ENCODE measurements at regions not wholly inside any gene's neighbourhood (a gene's known extent, or its start where the extent isn't known, plus 50 kb on each side); places are given as distances from the start of the nearest gene placed in this dataset.
"Not testable (repeated sequence)": the region's sequence is repeated elsewhere in the genome, so short reads cannot be mapped to it uniquely, and the experiment has no call there.

- Mint-ChIP-seq H3K4me3 (ENCODE audit: unreplicated experiment) (no peak overlapping the region), H3K27me3 (ENCODE audit: low read depth) (no peaks in the 10 kb centered on the region), H3K27ac (ENCODE audit: unreplicated experiment) (no peak overlapping the region), H3K4me1 (ENCODE audit: low read depth) (no peaks in the 10 kb centered on the region), H3K9me3 (ENCODE audit: low read depth) (no peaks in the 10 kb centered on the region), H3K36me3 (ENCODE audit: low read depth) (no peaks in the 10 kb centered on the region)
- no peak for TF ChIP-seq CTCF (IDR thresholded peaks at IDR 0.05)
- DNase-seq (ENCODE audit: low spot score) = no peak
Measured at GRCh38 chr1:189701606-189702005, 776.1 kb downstream of the BRINP3 start.

- Mint-ChIP-seq H3K4me1 (ENCODE audit: low read depth) (peaks cover 6% of the 10 kb centered on the region), H3K9me3 (ENCODE audit: low read depth) (no peaks in the 10 kb centered on the region), H3K27ac (ENCODE audit: unreplicated experiment) (no peak overlapping the region), H3K27me3 (ENCODE audit: low read depth) (no peaks in the 10 kb centered on the region), H3K4me3 (ENCODE audit: unreplicated experiment) (no peak overlapping the region), H3K36me3 (ENCODE audit: low read depth) (no peaks in the 10 kb centered on the region)
- TF ChIP-seq CTCF (IDR thresholded peaks at IDR 0.05) = no peak
- no peak for DNase-seq (ENCODE audit: low spot score)
Measured at GRCh38 chr1:189706594-189706993, 771.1 kb downstream of the BRINP3 start.

GRCh38 chr1:189708674-189709073, 769.0 kb downstream of the BRINP3 start:
- Mint-ChIP-seq H3K9me3 (ENCODE audit: low read depth) (peaks cover 2% of the 10 kb centered on the region), H3K36me3 (ENCODE audit: low read depth) (no peaks in the 10 kb centered on the region), H3K4me1 (ENCODE audit: low read depth) (peaks cover 6% of the 10 kb centered on the region), H3K27ac (ENCODE audit: unreplicated experiment) (no peak overlapping the region), H3K27me3 (ENCODE audit: low read depth) (no peaks in the 10 kb centered on the region), H3K4me3 (ENCODE audit: unreplicated experiment) (no peak overlapping the region)
- DNase-seq (ENCODE audit: low spot score) = no peak
- TF ChIP-seq CTCF (IDR thresholded peaks at IDR 0.05) = peak; percentile 23

GRCh38 chr1:189718147-189718795, 759.4 kb downstream of the BRINP3 start:
- H3K27ac Mint-ChIP-seq (ENCODE audit: unreplicated experiment); H3K36me3 Mint-ChIP-seq (ENCODE audit: low read depth); H3K27me3 Mint-ChIP-seq (ENCODE audit: low read depth); DNase-seq (ENCODE audit: low spot score); H3K9me3 Mint-ChIP-seq (ENCODE audit: low read depth); H3K4me3 Mint-ChIP-seq (ENCODE audit: unreplicated experiment); H3K4me1 Mint-ChIP-seq (ENCODE audit: low read depth): not testable (repeated sequence)

- H3K4me1 Mint-ChIP-seq (ENCODE audit: low read depth) = no peaks in the 10 kb centered on the region
- no peak for DNase-seq (ENCODE audit: low spot score)
Measured at GRCh38 chr1:189726806-189727205, 750.9 kb downstream of the BRINP3 start.

More at GRCh38 chr1:189726806-189727205, 750.9 kb downstream of the BRINP3 start:
- peaks cover 2% of the 10 kb centered on the region for H3K9me3 Mint-ChIP-seq (ENCODE audit: low read depth)
- H3K4me3 Mint-ChIP-seq (ENCODE audit: unreplicated experiment) = no peak overlapping the region
- H3K36me3 Mint-ChIP-seq (ENCODE audit: low read depth) = no peaks in the 10 kb centered on the region
- H3K27ac Mint-ChIP-seq (ENCODE audit: unreplicated experiment) = no peak overlapping the region
- no peak for TF ChIP-seq CTCF (IDR thresholded peaks at IDR 0.05)
- H3K27me3 Mint-ChIP-seq (ENCODE audit: low read depth) = no peaks in the 10 kb centered on the region

Measured in chondrocyte (in vitro differentiated cells).